ENCODE measurements at regions not wholly inside any gene's neighbourhood (a gene's known extent, or its start where the extent isn't known, plus 50 kb on each side); places are given as distances from the start of the nearest gene placed in this dataset.

DNA sequence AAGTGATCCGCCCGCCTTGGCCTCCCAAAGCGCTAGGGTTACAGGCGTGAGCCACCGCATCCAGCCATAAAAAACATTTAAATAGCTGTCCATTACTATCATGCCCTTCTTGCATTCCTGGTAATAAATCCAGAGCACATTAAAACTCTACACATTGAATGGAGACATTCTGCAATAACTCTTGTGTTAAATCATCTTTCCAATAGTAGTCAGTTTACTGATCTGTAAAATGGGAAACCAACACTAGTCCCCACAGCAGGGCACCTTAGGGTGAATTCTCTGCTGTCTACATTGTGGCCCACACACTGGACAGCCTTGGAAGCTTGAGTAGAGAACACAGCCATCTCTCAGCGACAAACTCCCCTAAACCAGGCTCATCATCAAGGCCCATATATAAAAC, 85.5 kb upstream of the NUDT4 start:
- Histone ChIP-seq H3K4me1 (replicated peaks; ENCODE audit: insufficient read depth) (peaks cover 3% of the 10 kb centered on the region; the same call in 1 of the 2 replicates), H3K4me2 (no peak overlapping the region), H3K27me3 (ENCODE audit: insufficient read depth, low read depth) (no peaks in the 10 kb centered on the region), H2AFZ (no peak overlapping the region), H3K4me3 (no peak overlapping the region), H3F3A (ENCODE audit: insufficient read depth, low read depth) (no peaks in the 10 kb centered on the region), H3K27ac (no peak overlapping the region), H3K79me2 (ENCODE audit: low read depth) (no peaks in the 10 kb centered on the region), H3K36me3 (ENCODE audit: low read depth) (no peaks in the 10 kb centered on the region), H3K9me2 (ENCODE audit: insufficient read depth) (no peaks in the 10 kb centered on the region), H4K20me1 (ENCODE audit: insufficient read depth) (no peaks in the 10 kb centered on the region), H3K9me3 (ENCODE audit: insufficient read depth, low read depth) (no peaks in the 10 kb centered on the region)
- TF ChIP-seq CTCF (conservative IDR thresholded peaks at IDR 0.05) (no peak), EZH2 (IDR thresholded peaks at IDR 0.05; ENCODE audit: low read depth) (no peak)
- no peak for DNase-seq
- intact Hi-C loops (cut with micrococcal nuclease; ENCODE audit: unreplicated experiment), result no loop called here
- POLR2A ChIA-PET (ENCODE audit: unreplicated experiment), result no interaction called here
- BruUV-seq (replicated peaks), result no TSS peak
- CTCF ChIA-PET, result no interaction called here

GRCh38 chr12:93292731-93293566, 84.8 kb upstream of the NUDT4 start:
- H2AFZ ChIP-seq, result no peak overlapping the region
- intact Hi-C loops (cut with micrococcal nuclease; ENCODE audit: unreplicated experiment), result no loop called here

DNA sequence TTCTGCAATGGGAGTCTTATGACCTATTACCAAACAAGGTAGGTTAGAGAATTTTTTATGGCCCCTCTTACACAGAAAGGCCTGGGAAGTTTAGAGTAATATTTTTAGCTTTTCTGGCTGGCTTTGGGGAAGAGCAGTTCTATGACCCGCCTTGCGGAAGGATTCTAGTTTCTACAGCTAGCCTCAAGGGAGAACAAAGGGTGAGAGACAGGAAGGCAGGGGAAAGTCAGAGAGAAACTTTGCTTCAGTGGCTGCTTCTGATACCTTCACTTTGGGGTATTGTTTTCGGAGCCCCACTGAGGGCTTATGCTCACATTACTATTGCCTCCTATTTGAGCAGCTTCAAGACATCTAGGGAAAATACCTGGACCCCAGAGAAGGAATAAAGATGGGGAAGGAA, 80.7 kb upstream of the NUDT4 start:
- Histone ChIP-seq H4K20me1 (ENCODE audit: insufficient read depth) (no peaks in the 10 kb centered on the region), H3F3A (ENCODE audit: insufficient read depth, low read depth) (no peaks in the 10 kb centered on the region), H3K4me2 (no peak overlapping the region), H2AFZ (no peak overlapping the region), H3K9me3 (ENCODE audit: insufficient read depth, low read depth) (no peaks in the 10 kb centered on the region), H3K36me3 (ENCODE audit: low read depth) (no peaks in the 10 kb centered on the region), H3K79me2 (ENCODE audit: low read depth) (no peaks in the 10 kb centered on the region), H3K9me2 (ENCODE audit: insufficient read depth) (no peaks in the 10 kb centered on the region), H3K4me1 (replicated peaks; ENCODE audit: insufficient read depth) (no peaks in the 10 kb centered on the region), H3K27me3 (ENCODE audit: insufficient read depth, low read depth) (no peaks in the 10 kb centered on the region), H3K27ac (no peak overlapping the region), H3K4me3 (no peak overlapping the region)
- no TSS peak for BruUV-seq (replicated peaks)
- ChIA-PET CTCF (no interaction called here), POLR2A (ENCODE audit: unreplicated experiment) (no interaction called here)
- TF ChIP-seq EZH2 (IDR thresholded peaks at IDR 0.05; ENCODE audit: low read depth) (no peak), CTCF (conservative IDR thresholded peaks at IDR 0.05) (no peak)
- DNase-seq, result no peak
- intact Hi-C loops (cut with micrococcal nuclease; ENCODE audit: unreplicated experiment), result no loop called here

More at GRCh38 chr12:93292731-93293566, 84.8 kb upstream of the NUDT4 start:
- DNase-seq, result no peak
- BruUV-seq (replicated peaks), result no TSS peak
- ChIA-PET POLR2A (ENCODE audit: unreplicated experiment) (no interaction called here), CTCF (interaction anchor here (0.6 to 0.7 kb wide), 2 partner anchors 105 to 138 kb away, joined by 3 to 4 read pairs; no protein-coding TSS in a partner anchor)
- H3K4me1 ChIP-seq (replicated peaks; ENCODE audit: insufficient read depth), result no peaks in the 10 kb centered on the region
- H3K27ac ChIP-seq, result no peak overlapping the region
- H3K4me3 ChIP-seq, result no peak overlapping the region
- no peaks in the 10 kb centered on the region for H3K27me3 ChIP-seq (ENCODE audit: insufficient read depth, low read depth)
- TF ChIP-seq EZH2 (IDR thresholded peaks at IDR 0.05; ENCODE audit: low read depth) (no peak), CTCF (conservative IDR thresholded peaks at IDR 0.05) (no peak)
- H3K9me2 ChIP-seq (ENCODE audit: insufficient read depth), result no peaks in the 10 kb centered on the region
- H3K9me3 ChIP-seq (ENCODE audit: insufficient read depth, low read depth), result no peaks in the 10 kb centered on the region
- H3K36me3 ChIP-seq (ENCODE audit: low read depth), result no peaks in the 10 kb centered on the region
- no peaks in the 10 kb centered on the region for H4K20me1 ChIP-seq (ENCODE audit: insufficient read depth)
- H3K79me2 ChIP-seq (ENCODE audit: low read depth), result no peaks in the 10 kb centered on the region
- H3F3A ChIP-seq (ENCODE audit: insufficient read depth, low read depth), result no peaks in the 10 kb centered on the region
- H3K4me2 ChIP-seq, result no peak overlapping the region
